HepG2 (cell line): ENCODE measurements at regions not wholly inside any gene's neighbourhood (a gene's known extent, or its start where the extent isn't known, plus 50 kb on each side); places are given as distances from the start of the nearest gene placed in this dataset.

Experiments used
- ATAC-seq: fragments of 200-7000 bp; cut with Tn5 transposase; 3 replicates; pipeline ENCODE4 v1.9.1; 2020; ENCODE audit warnings: mild to moderate bottlenecking, moderate library complexity
- BruUV-seq: library from RNA; stranded (reverse); fragments of 400-500 nt; replicated peaks from 2 replicates; lab custom pipeline; 2021; lab: Mats Ljungman, UMichigan
- CTCF ChIA-PET: fragments of 300-600 bp; formaldehyde crosslinking; extraction: SDS; loops from one replicate; lab custom pipeline; 2021; ENCODE audit warnings: low total read pairs, inconsistent platforms, low intra/inter-chr PET ratio; lab: Yijun Ruan, JAX
- POLR2A ChIA-PET: fragments of 350-600 bp; sonication (Branson Sonifier 250); formaldehyde crosslinking; loops from one replicate; lab custom pipeline; 2020; ENCODE audit warnings: antibody characterized with exemption, inconsistent platforms; lab: Yijun Ruan, JAX
- DNase-seq: peaks from one replicate; pipeline ENCODE4 v3.0.0-alpha.2; 2015; ENCODE audit warnings: low spot score
- FAIRE-seq: peaks from 3 replicates; lab custom pipeline; 2011; peaks lifted over from hg19 to GRCh38; lab: Jason Lieb, UNC
- H2AFZ ChIP-seq: one replicate; pipeline ENCODE4 v1.6.1; 2011; ENCODE audit warnings: low read length, inconsistent platforms
- H3K27ac ChIP-seq: fragments of 300-600 bp; 3 replicates; pipeline ENCODE4 v1.8.0; 2011; ENCODE audit warnings: mixed run types, mild to moderate bottlenecking, mixed read lengths, low read length, inconsistent platforms; ENCODE audit not compliant: insufficient read depth; ENCODE audit errors: extremely low read length
- H3K27me3 ChIP-seq, 2 experiments: fragments of 200-600 bp in 1 of 2; 2 replicates in 1 of 2; 3 replicates in 1 of 2; pipeline versions ENCODE4 v1.6.0 to v1.8.0; 2011; ENCODE audit warnings: low read length in 2 of 2, mild to moderate bottlenecking in 2 of 2, moderate library complexity in 2 of 2, inconsistent platforms in 1 of 2; ENCODE audit not compliant: insufficient read depth in 2 of 2, control insufficient read depth in 1 of 2
- H3K36me3 ChIP-seq, 2 experiments: fragments of 200-600 bp in 1 of 2; replicated peaks in 1 of 2; 2 replicates in 1 of 2; 3 replicates in 1 of 2; pipeline versions ENCODE4 v1.5.1 to v1.8.0; 2011; ENCODE audit warnings: low read length in 2 of 2, inconsistent platforms in 1 of 2; ENCODE audit not compliant: insufficient read depth in 2 of 2, control insufficient read depth in 1 of 2
- H3K4me1 ChIP-seq: 2 replicates; pipeline ENCODE4 v1.5.1; 2012; ENCODE audit warnings: low read length, inconsistent platforms; ENCODE audit not compliant: insufficient read depth
- H3K4me2 ChIP-seq: 2 replicates; pipeline ENCODE4 v1.6.0; 2011; ENCODE audit warnings: low read depth, low read length, inconsistent platforms
- H3K4me3 ChIP-seq, 3 experiments: fragments of 200-600 bp in 1 of 3; sonication (generic), shearing (Covaris generic) in 1 of 3; replicated peaks in 1 of 3; 2 replicates each; pipeline ENCODE4 v1.5.1; 2011 to 2016; ENCODE audit warnings: low read length in 3 of 3, inconsistent platforms in 2 of 3, low read depth in 2 of 3, mild to moderate bottlenecking in 2 of 3, control low read depth in 1 of 3, mixed read lengths in 1 of 3; ENCODE audit not compliant: insufficient read depth in 1 of 3
- H3K79me2 ChIP-seq: one replicate; pipeline ENCODE4 v1.6.1; 2011; ENCODE audit warnings: low read length, inconsistent platforms; ENCODE audit not compliant: insufficient read depth
- H3K9ac ChIP-seq: 2 replicates; pipeline ENCODE4 v1.6.0; 2011; ENCODE audit warnings: mild to moderate bottlenecking, low read depth, low read length, inconsistent platforms; ENCODE audit not compliant: insufficient read depth
- H3K9me3 ChIP-seq: 2 replicates; pipeline ENCODE4 v1.5.1; 2012; ENCODE audit warnings: mild to moderate bottlenecking, low read length
- H4K20me1 ChIP-seq: 2 replicates; pipeline ENCODE4 v1.6.0; 2011; ENCODE audit warnings: inconsistent platforms, mild to moderate bottlenecking, low read length, moderate library complexity; ENCODE audit not compliant: insufficient read depth
- ATF3 ChIP-seq: sonication (generic); formaldehyde crosslinking; IDR thresholded peaks from 2 replicates; pipeline ENCODE4 v1.4.0; 2020; ENCODE audit warnings: missing genetic modification reagents
- BRD4 ChIP-seq: sonication (generic); formaldehyde crosslinking; IDR thresholded peaks from 2 replicates; pipeline ENCODE4 v1.4.0; 2020; ENCODE audit warnings: missing genetic modification reagents
- NR0B2 ChIP-seq: sonication (generic); formaldehyde crosslinking; IDR thresholded peaks from 2 replicates; pipeline ENCODE4 v1.4.0; 2020; ENCODE audit warnings: mild to moderate bottlenecking, missing genetic modification reagents
- SMAD3 ChIP-seq: sonication (generic); formaldehyde crosslinking; IDR thresholded peaks from 2 replicates; pipeline ENCODE4 v1.4.0; 2020; ENCODE audit warnings: missing genetic modification reagents
- TFDP1 ChIP-seq: IDR thresholded peaks from 2 replicates; pipeline ENCODE4 v1.6.1; 2016; ENCODE audit warnings: missing compliant biosample characterization, missing genetic modification reagents, borderline replicate concordance
- THRA ChIP-seq: sonication (generic); formaldehyde crosslinking; IDR thresholded peaks from 2 replicates; pipeline ENCODE4 v1.4.0; 2020; ENCODE audit warnings: missing genetic modification reagents, borderline replicate concordance
- ZNF331 ChIP-seq: sonication (generic); formaldehyde crosslinking; IDR thresholded peaks from 2 replicates; pipeline ENCODE4 v1.4.0; 2020; ENCODE audit warnings: missing genetic modification reagents
- ZNF543 ChIP-seq: sonication (generic); formaldehyde crosslinking; IDR thresholded peaks from 2 replicates; pipeline ENCODE4 v1.4.0; 2020; ENCODE audit warnings: mild to moderate bottlenecking, missing genetic modification reagents
- WGBS: methylation state at CpG from one replicate; pipeline ENCODE4 v1.1.6; 2017; ENCODE audit warnings: low lambda C conversion rate; 5-methylcytosine and 5-hydroxymethylcytosine counted together
- in situ Hi-C: cut with HindIII; loops from 2 replicates; pipeline ENCODE4 v1.10.0; 2017; ENCODE audit warnings: low pct_unique_long_range_greater_than_20kb; ENCODE audit not compliant: extremely low pct_ligation_motif_present
- intact Hi-C: fragments of 100-400 bp; cut with micrococcal nuclease; formaldehyde crosslinking; loops from one replicate; pipeline ENCODE4 v1.10.0; 2022; ENCODE audit not compliant: unreplicated experiment

GRCh38 chrX:9383655-9384054 is 81.2 kb upstream of the TBL1X start:
- Histone ChIP-seq H3K4me3 (no peak overlapping the region), H3K4me2 (no peak overlapping the region), H3K36me3 (no peaks in the 10 kb centered on the region), H3K79me2 (no peaks in the 10 kb centered on the region), H2AFZ (no peak overlapping the region), H3K4me1 (peaks cover 10% of the 10 kb centered on the region; the same call in 1 of the 2 replicates), H3K9ac (no peak overlapping the region), H3K9me3 (no peaks in the 10 kb centered on the region), H3K27me3 (no peaks in the 10 kb centered on the region; a peak in 1 of 5 replicates), H4K20me1 (no peaks in the 10 kb centered on the region), H3K27ac (no peak overlapping the region)
- ATAC-seq: no peak
- ChIA-PET CTCF (no interaction called here), POLR2A (no interaction called here)
- no peak for DNase-seq
- no peak for FAIRE-seq
- intact Hi-C loops: no loop called here
- TF ChIP-seq THRA (no peak), SMAD3 (CRISPR knock-in tag) (no peak), ATF3 (no peak), ZNF543 (CRISPR knock-in tag) (no peak), BRD4 (CRISPR knock-in tag) (no peak), TFDP1 (CRISPR knock-in tag) (no peak)
- BruUV-seq: no TSS peak
- in situ Hi-C loops: no loop called here

GRCh38 chrX:9388450-9388849 is 76.4 kb upstream of the TBL1X start:
- CTCF ChIA-PET: no interaction called here
- Histone ChIP-seq H3K27me3 (no peaks in the 10 kb centered on the region; a peak in 1 of 5 replicates), H3K79me2 (no peaks in the 10 kb centered on the region), H3K9me3 (no peaks in the 10 kb centered on the region), H3K4me1 (no peaks in the 10 kb centered on the region), H3K4me3 (no peak overlapping the region), H4K20me1 (no peaks in the 10 kb centered on the region), H2AFZ (no peak overlapping the region), H3K9ac (no peak overlapping the region), H3K4me2 (no peak overlapping the region), H3K36me3 (no peaks in the 10 kb centered on the region), H3K27ac (no peak overlapping the region)
- intact Hi-C loops: no loop called here
- POLR2A ChIA-PET: no interaction called here
- TF ChIP-seq NR0B2 (CRISPR knock-in tag) (no peak), ZNF331 (CRISPR knock-in tag) (peak; percentile 87)
- DNase-seq (no peak), FAIRE-seq (no peak), ATAC-seq (no peak)
- no TSS peak for BruUV-seq
- in situ Hi-C loops: no loop called here
- 0% methylated on average over 1 of the region's 1 CpG for WGBS
